GM23338 (cell line): ENCODE measurements at regions not wholly inside any gene's neighbourhood (a gene's known extent, or its start where the extent isn't known, plus 50 kb on each side); places are given as distances from the start of the nearest gene placed in this dataset.

Experiments
- ATAC-seq: fragments of 200-7000 bp; cut with Tn5 transposase; 3 replicates; pipeline ENCODE4 v1.9.1; 2020
- DNase-seq: peaks from one replicate; pipeline ENCODE4 v3.0.0-alpha.2; 2015; ENCODE audit warnings: low spot score
- H2AFZ ChIP-seq: fragments of 200-600 bp; sonication (generic); 2 replicates; pipeline ENCODE4 v1.8.0; 2016; ENCODE audit warnings: antibody characterized with exemption, mild to moderate bottlenecking, moderate library complexity
- H3F3A ChIP-seq: fragments of 200-600 bp; sonication (generic); replicated peaks from 2 replicates; pipeline ENCODE4 v1.8.0; 2017; ENCODE audit warnings: antibody characterized with exemption, mixed run types, low read depth
- H3K27ac ChIP-seq: fragments of 200-600 bp; sonication (generic); 2 replicates; pipeline ENCODE4 v1.6.1; 2016; ENCODE audit warnings: low read depth
- H3K27me3 ChIP-seq: fragments of 200-600 bp; sonication (generic); 2 replicates; pipeline ENCODE4 v1.8.0; 2016; ENCODE audit warnings: mild to moderate bottlenecking, mixed run types, moderate library complexity; ENCODE audit not compliant: insufficient read depth
- H3K36me3 ChIP-seq: fragments of 200-600 bp; sonication (generic); 2 replicates; pipeline ENCODE4 v1.8.0; 2016; ENCODE audit warnings: mild to moderate bottlenecking; ENCODE audit not compliant: insufficient read depth
- H3K4me1 ChIP-seq: fragments of 200-600 bp; sonication (generic); 2 replicates; pipeline ENCODE4 v1.8.0; 2016; ENCODE audit warnings: mild to moderate bottlenecking, moderate library complexity; ENCODE audit not compliant: insufficient read depth
- H3K4me2 ChIP-seq: fragments of 200-600 bp; sonication (generic); 2 replicates; pipeline ENCODE4 v1.7.1; 2017; ENCODE audit warnings: mixed run types
- H3K4me3 ChIP-seq: fragments of 200-600 bp; sonication (generic); 2 replicates; pipeline ENCODE4 v1.6.1; 2016; ENCODE audit warnings: mixed run types
- H3K79me2 ChIP-seq: fragments of 200-600 bp; sonication (generic); replicated peaks from 2 replicates; pipeline ENCODE4 v1.8.0; 2017; ENCODE audit warnings: mild to moderate bottlenecking; ENCODE audit not compliant: insufficient read depth
- H3K9me2 ChIP-seq: fragments of 200-600 bp; sonication (generic); 2 replicates; pipeline ENCODE4 v1.8.0; 2017; ENCODE audit not compliant: insufficient read depth
- H4K20me1 ChIP-seq: fragments of 200-600 bp; sonication (generic); replicated peaks from 2 replicates; pipeline ENCODE4 v1.8.0; 2017; ENCODE audit warnings: mild to moderate bottlenecking; ENCODE audit not compliant: insufficient read depth
- H3K27ac Mint-ChIP-seq: 2 replicates; pipeline ENCODE4 v1.8.0; 2020; ENCODE audit warnings: inconsistent platforms, mild to moderate bottlenecking, moderate library complexity, mixed read lengths
- H3K27me3 Mint-ChIP-seq: 3 replicates; pipeline ENCODE4 v1.8.0; 2022; ENCODE audit warnings: low read depth, mild to moderate bottlenecking, moderate library complexity, mixed read lengths, inconsistent platforms; ENCODE audit not compliant: insufficient read depth, poor library complexity
- H3K36me3 Mint-ChIP-seq: 3 replicates; pipeline ENCODE4 v1.8.0; 2021; ENCODE audit warnings: low read depth, mild to moderate bottlenecking, inconsistent platforms, moderate library complexity, mixed read lengths
- H3K4me1 Mint-ChIP-seq: 3 replicates; pipeline ENCODE4 v1.8.0; 2020; ENCODE audit warnings: mild to moderate bottlenecking, inconsistent platforms, mixed read lengths
- H3K4me3 Mint-ChIP-seq: 3 replicates; pipeline ENCODE4 v1.8.0; 2021; ENCODE audit warnings: moderate library complexity, mild to moderate bottlenecking, inconsistent platforms, mixed read lengths
- H3K9me3 Mint-ChIP-seq: 3 replicates; pipeline ENCODE4 v1.8.0; 2020; ENCODE audit warnings: moderate library complexity, mild to moderate bottlenecking, inconsistent platforms, mixed read lengths
- CREB1 ChIP-seq: fragments of 250-450 bp; sonication (Bioruptor Pico); IDR thresholded peaks from 2 replicates; pipeline ENCODE4 v1.5.0; 2020; ENCODE audit warnings: low read depth, mild to moderate bottlenecking, moderate library complexity
- ETS1 ChIP-seq: IDR thresholded peaks from 2 replicates; pipeline ENCODE4 v1.6.1; 2016; ENCODE audit warnings: antibody characterized with exemption
- EZH2 ChIP-seq: fragments of 200-600 bp; sonication (generic); IDR thresholded peaks from one replicate; pipeline ENCODE4 v1.8.0; 2017; ENCODE audit warnings: antibody characterized with exemption, mild to moderate bottlenecking, low read depth; ENCODE audit not compliant: unreplicated experiment
- EZH2phosphoT487 ChIP-seq: fragments of 200-600 bp; sonication (generic); IDR thresholded peaks from one replicate; pipeline ENCODE4 v1.8.1; 2018; ENCODE audit warnings: antibody characterized with exemption; ENCODE audit not compliant: unreplicated experiment
- JUNB ChIP-seq: IDR thresholded peaks from one replicate; pipeline ENCODE4 v1.6.1; 2016; ENCODE audit warnings: antibody characterized with exemption; ENCODE audit not compliant: unreplicated experiment
- NANOG ChIP-seq: IDR thresholded peaks from 2 replicates; pipeline ENCODE4 v1.6.1; 2016; ENCODE audit warnings: antibody characterized with exemption, borderline replicate concordance
- POLR2AphosphoS5 ChIP-seq: IDR thresholded peaks from 2 replicates; pipeline ENCODE4 v1.6.1; 2016; ENCODE audit warnings: antibody characterized with exemption, low read depth
- STAT1 ChIP-seq: IDR thresholded peaks from one replicate; pipeline ENCODE4 v1.6.1; 2016; ENCODE audit warnings: antibody characterized with exemption; ENCODE audit not compliant: unreplicated experiment
- ZNF114 ChIP-seq: fragments of 250-450 bp; sonication (Bioruptor Pico); IDR thresholded peaks from 2 replicates; pipeline ENCODE4 v1.5.0; 2020; ENCODE audit warnings: mild to moderate bottlenecking, moderate library complexity
- ZNF331 ChIP-seq: fragments of 250-450 bp; sonication (Bioruptor Pico); IDR thresholded peaks from 2 replicates; pipeline ENCODE4 v1.5.0; 2020; ENCODE audit warnings: low read depth, mild to moderate bottlenecking, moderate library complexity
- TF ChIP-seq, protein P1 (sequence below), 2 experiments: fragments of 200-600 bp in 1 of 2; sonication (generic) in 1 of 2; conservative IDR thresholded peaks; 2 replicates each; pipeline versions ENCODE4 v1.5.1 to v1.6.1; 2016 to 2017; ENCODE audit warnings: antibody characterized with exemption in 2 of 2, low read depth in 2 of 2, mild to moderate bottlenecking in 2 of 2, moderate library complexity in 1 of 2
- TF ChIP-seq, protein P2 (sequence below): IDR thresholded peaks from one replicate; pipeline ENCODE4 v1.6.1; 2018; ENCODE audit warnings: antibody characterized with exemption; ENCODE audit not compliant: unreplicated experiment

DNA sequence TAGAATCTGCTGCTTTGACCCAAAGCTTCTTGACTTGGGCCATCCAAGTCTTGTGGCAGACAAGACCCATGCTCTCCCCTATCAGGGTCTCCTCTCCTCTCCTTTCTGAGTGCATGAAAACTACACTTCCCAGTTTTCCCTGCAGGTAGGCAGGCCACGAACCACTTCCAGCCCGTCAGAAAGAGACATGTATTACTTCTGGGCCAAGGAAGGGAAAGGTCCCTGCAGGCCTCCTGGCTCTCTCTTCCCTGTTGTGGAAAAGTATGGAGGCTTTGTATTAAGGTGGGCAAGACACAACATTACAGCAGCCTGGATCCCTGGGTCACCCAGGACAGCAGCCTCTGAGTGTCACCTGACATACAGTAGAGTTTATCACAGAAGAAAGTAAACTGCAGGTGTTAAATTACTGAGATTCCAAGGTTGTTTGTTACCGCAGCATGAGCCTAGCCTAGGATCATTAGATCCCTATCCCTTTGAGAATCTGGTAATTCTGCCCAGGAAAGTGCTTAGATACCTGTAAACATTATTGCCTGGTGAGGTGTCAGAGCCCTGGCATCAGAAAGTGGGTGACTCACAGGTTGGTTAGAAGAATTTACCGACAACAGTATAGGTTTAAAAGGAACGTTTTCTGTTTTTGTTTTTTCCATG, 717.3 kb downstream of the MATN1 start:
- peak overlapping the region; percentile 46; the same call in 1 of the 2 replicates for H3K27ac Mint-ChIP-seq
- H3K9me3 Mint-ChIP-seq, result peaks cover 19% of the 10 kb centered on the region
- Histone ChIP-seq H3K4me2 (0 out of 2 replicates have a peak overlapping the region, but pooled peaks have one; percentile 46), H2AFZ (peak overlapping the region; percentile 75), H3F3A (no peaks in the 10 kb centered on the region), H4K20me1 (no peaks in the 10 kb centered on the region), H3K36me3 (no peaks in the 10 kb centered on the region), H3K27me3 (no peaks in the 10 kb centered on the region), H3K4me3 (no peak overlapping the region), H3K4me1 (peaks cover 10% of the 10 kb centered on the region), H3K79me2 (no peaks in the 10 kb centered on the region), H3K9me2 (peaks cover 4% of the 10 kb centered on the region; the same call in 1 of the 2 replicates), H3K27ac (peak overlapping the region; percentile 12; the same call in 1 of the 2 replicates)
- ATAC-seq (peak; percentile 85), DNase-seq (peak; percentile 54)
- H3K4me3 Mint-ChIP-seq, result no peak overlapping the region
- peaks cover 25% of the 10 kb centered on the region for H3K4me1 Mint-ChIP-seq
- peaks cover 10% of the 10 kb centered on the region for H3K27me3 Mint-ChIP-seq
- peak; percentile 52; the same call in 1 of the 2 replicates for TF ChIP-seq ETS1
- TF ChIP-seq JUNB, result no peak
- 0 out of 2 replicates have a peak, but pooled peaks have one; percentile 25 for TF ChIP-seq POLR2AphosphoS5
- TF ChIP-seq, protein P1, sequence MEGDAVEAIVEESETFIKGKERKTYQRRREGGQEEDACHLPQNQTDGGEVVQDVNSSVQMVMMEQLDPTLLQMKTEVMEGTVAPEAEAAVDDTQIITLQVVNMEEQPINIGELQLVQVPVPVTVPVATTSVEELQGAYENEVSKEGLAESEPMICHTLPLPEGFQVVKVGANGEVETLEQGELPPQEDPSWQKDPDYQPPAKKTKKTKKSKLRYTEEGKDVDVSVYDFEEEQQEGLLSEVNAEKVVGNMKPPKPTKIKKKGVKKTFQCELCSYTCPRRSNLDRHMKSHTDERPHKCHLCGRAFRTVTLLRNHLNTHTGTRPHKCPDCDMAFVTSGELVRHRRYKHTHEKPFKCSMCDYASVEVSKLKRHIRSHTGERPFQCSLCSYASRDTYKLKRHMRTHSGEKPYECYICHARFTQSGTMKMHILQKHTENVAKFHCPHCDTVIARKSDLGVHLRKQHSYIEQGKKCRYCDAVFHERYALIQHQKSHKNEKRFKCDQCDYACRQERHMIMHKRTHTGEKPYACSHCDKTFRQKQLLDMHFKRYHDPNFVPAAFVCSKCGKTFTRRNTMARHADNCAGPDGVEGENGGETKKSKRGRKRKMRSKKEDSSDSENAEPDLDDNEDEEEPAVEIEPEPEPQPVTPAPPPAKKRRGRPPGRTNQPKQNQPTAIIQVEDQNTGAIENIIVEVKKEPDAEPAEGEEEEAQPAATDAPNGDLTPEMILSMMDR (conservative IDR thresholded peaks at IDR 0.05; ENCODE audit: low read depth in 2 of 2), result no peak
- TF ChIP-seq EZH2, result no peak
- peaks cover 3% of the 10 kb centered on the region; the same call in 2 of the 3 replicates for H3K36me3 Mint-ChIP-seq

- peaks cover 22% of the 10 kb centered on the region for H3K4me1 Mint-ChIP-seq
- H3K9me3 Mint-ChIP-seq, result peaks cover 2% of the 10 kb centered on the region; the same call in 2 of the 3 replicates
- H3K27ac Mint-ChIP-seq, result no peak overlapping the region
- Histone ChIP-seq H3K27me3 (no peaks in the 10 kb centered on the region), H3F3A (no peaks in the 10 kb centered on the region), H3K36me3 (no peaks in the 10 kb centered on the region), H3K9me2 (peaks cover 4% of the 10 kb centered on the region; the same call in 1 of the 2 replicates), H2AFZ (no peak overlapping the region), H3K4me3 (no peak overlapping the region), H3K79me2 (no peaks in the 10 kb centered on the region), H4K20me1 (no peaks in the 10 kb centered on the region), H3K4me2 (no peak overlapping the region), H3K4me1 (peaks cover 10% of the 10 kb centered on the region), H3K27ac (no peak overlapping the region)
- ATAC-seq (no peak), DNase-seq (no peak)
- no peaks in the 10 kb centered on the region; the same call in 1 of the 3 replicates for H3K36me3 Mint-ChIP-seq
- H3K27me3 Mint-ChIP-seq, result peaks cover 2% of the 10 kb centered on the region
- no peak overlapping the region for H3K4me3 Mint-ChIP-seq
- TF ChIP-seq ZNF114 (CRISPR knock-in tag) (no peak), EZH2phosphoT487 (no peak), CREB1 (CRISPR knock-in tag) (no peak), POLR2AphosphoS5 (no peak), STAT1 (no peak), ZNF331 (no peak), ETS1 (no peak), NANOG (no peak), JUNB (no peak), EZH2 (no peak)
- TF ChIP-seq, protein P1 (conservative IDR thresholded peaks at IDR 0.05; ENCODE audit: low read depth in 2 of 2), result no peak
- TF ChIP-seq, protein P2, sequence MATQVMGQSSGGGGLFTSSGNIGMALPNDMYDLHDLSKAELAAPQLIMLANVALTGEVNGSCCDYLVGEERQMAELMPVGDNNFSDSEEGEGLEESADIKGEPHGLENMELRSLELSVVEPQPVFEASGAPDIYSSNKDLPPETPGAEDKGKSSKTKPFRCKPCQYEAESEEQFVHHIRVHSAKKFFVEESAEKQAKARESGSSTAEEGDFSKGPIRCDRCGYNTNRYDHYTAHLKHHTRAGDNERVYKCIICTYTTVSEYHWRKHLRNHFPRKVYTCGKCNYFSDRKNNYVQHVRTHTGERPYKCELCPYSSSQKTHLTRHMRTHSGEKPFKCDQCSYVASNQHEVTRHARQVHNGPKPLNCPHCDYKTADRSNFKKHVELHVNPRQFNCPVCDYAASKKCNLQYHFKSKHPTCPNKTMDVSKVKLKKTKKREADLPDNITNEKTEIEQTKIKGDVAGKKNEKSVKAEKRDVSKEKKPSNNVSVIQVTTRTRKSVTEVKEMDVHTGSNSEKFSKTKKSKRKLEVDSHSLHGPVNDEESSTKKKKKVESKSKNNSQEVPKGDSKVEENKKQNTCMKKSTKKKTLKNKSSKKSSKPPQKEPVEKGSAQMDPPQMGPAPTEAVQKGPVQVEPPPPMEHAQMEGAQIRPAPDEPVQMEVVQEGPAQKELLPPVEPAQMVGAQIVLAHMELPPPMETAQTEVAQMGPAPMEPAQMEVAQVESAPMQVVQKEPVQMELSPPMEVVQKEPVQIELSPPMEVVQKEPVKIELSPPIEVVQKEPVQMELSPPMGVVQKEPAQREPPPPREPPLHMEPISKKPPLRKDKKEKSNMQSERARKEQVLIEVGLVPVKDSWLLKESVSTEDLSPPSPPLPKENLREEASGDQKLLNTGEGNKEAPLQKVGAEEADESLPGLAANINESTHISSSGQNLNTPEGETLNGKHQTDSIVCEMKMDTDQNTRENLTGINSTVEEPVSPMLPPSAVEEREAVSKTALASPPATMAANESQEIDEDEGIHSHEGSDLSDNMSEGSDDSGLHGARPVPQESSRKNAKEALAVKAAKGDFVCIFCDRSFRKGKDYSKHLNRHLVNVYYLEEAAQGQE, result no peak
Observed at GRCh38 chr1:30001732-30002039, 721.7 kb downstream of the MATN1 start.
